ENCODE measurements at regions not wholly inside any gene's neighbourhood (a gene's known extent, or its start where the extent isn't known, plus 50 kb on each side); places are given as distances from the start of the nearest gene placed in this dataset.

DNA sequence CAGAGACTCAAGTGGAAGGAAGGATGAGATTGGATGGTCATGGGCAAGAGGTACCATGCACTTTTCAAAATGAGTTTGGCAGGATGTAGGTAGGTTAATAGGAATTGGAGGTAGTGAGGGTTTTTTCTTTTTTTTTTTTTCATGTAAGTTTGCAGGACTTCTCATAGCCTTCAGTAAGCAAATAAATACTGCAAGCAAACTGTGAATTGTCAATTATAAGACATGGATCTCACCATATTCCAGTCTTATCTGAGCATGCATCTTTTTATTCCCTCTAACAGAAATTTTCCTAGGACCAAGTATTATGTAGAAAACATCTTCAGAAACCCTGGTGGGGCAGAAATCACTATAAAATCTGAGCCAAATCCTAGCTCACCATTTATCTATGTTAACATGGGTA lies 584.6 kb upstream of the CDH5 start:
- TF ChIP-seq, protein P1, sequence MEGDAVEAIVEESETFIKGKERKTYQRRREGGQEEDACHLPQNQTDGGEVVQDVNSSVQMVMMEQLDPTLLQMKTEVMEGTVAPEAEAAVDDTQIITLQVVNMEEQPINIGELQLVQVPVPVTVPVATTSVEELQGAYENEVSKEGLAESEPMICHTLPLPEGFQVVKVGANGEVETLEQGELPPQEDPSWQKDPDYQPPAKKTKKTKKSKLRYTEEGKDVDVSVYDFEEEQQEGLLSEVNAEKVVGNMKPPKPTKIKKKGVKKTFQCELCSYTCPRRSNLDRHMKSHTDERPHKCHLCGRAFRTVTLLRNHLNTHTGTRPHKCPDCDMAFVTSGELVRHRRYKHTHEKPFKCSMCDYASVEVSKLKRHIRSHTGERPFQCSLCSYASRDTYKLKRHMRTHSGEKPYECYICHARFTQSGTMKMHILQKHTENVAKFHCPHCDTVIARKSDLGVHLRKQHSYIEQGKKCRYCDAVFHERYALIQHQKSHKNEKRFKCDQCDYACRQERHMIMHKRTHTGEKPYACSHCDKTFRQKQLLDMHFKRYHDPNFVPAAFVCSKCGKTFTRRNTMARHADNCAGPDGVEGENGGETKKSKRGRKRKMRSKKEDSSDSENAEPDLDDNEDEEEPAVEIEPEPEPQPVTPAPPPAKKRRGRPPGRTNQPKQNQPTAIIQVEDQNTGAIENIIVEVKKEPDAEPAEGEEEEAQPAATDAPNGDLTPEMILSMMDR (conservative IDR thresholded peaks at IDR 0.05; ENCODE audit: low read depth, low read length), result no peak
- TF ChIP-seq POLR2A (IDR thresholded peaks at IDR 0.05; ENCODE audit: low read depth, low read length) (no peak), RFX5 (IDR thresholded peaks at IDR 0.05; ENCODE audit: low read depth, low read length) (no peak), CHD1 (IDR thresholded peaks at IDR 0.05; ENCODE audit: low read depth, low read length) (no peak), BHLHE40 (IDR thresholded peaks at IDR 0.05; ENCODE audit: low read depth, low read length) (no peak), CEBPB (IDR thresholded peaks at IDR 0.05; ENCODE audit: low read depth, low read length) (no peak), RCOR1 (IDR thresholded peaks at IDR 0.05; ENCODE audit: insufficient replicate concordance, low read length) (no peak), FOS (IDR thresholded peaks at IDR 0.05; ENCODE audit: low read depth, low read length) (no peak), SMC3 (IDR thresholded peaks at IDR 0.05; ENCODE audit: low read depth, low read length) (no peak)
- TF ChIP-seq, protein P2, sequence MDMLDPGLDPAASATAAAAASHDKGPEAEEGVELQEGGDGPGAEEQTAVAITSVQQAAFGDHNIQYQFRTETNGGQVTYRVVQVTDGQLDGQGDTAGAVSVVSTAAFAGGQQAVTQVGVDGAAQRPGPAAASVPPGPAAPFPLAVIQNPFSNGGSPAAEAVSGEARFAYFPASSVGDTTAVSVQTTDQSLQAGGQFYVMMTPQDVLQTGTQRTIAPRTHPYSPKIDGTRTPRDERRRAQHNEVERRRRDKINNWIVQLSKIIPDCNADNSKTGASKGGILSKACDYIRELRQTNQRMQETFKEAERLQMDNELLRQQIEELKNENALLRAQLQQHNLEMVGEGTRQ (IDR thresholded peaks at IDR 0.05; ENCODE audit: low read depth, low read length), result no peak
- TF ChIP-seq, protein P3, sequence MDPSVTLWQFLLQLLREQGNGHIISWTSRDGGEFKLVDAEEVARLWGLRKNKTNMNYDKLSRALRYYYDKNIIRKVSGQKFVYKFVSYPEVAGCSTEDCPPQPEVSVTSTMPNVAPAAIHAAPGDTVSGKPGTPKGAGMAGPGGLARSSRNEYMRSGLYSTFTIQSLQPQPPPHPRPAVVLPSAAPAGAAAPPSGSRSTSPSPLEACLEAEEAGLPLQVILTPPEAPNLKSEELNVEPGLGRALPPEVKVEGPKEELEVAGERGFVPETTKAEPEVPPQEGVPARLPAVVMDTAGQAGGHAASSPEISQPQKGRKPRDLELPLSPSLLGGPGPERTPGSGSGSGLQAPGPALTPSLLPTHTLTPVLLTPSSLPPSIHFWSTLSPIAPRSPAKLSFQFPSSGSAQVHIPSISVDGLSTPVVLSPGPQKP (IDR thresholded peaks at IDR 0.05; ENCODE audit: borderline replicate concordance, low read depth, low read length), result no peak
